Breast epithelium (tissue), 4 donors: ENCODE measurements at regions not wholly inside any gene's neighbourhood (a gene's known extent, or its start where the extent isn't known, plus 50 kb on each side); places are given as distances from the start of the nearest gene placed in this dataset.

Experiments used
- DNase-seq, 2 donors: peaks; one replicate each; pipeline ENCODE4 v3.0.0-alpha.2; 2019; ENCODE audit warnings: low spot score in 2 of 2
- H3K27ac ChIP-seq, 2 donors: fragments of 200-600 bp; sonication (generic) in 1 of 2; one replicate each; pipeline ENCODE4 v1.5.1; 2016 to 2019; ENCODE audit warnings: mild to moderate bottlenecking in 1 of 2
- H3K27me3 ChIP-seq, 2 donors: fragments of 200-600 bp; sonication (generic) in 1 of 2; one replicate each; pipeline versions ENCODE4 v1.5.1 to v1.6.0; 2017 to 2019; ENCODE audit warnings: control low read depth in 1 of 2, mild to moderate bottlenecking in 1 of 2
- H3K36me3 ChIP-seq: fragments of 200-600 bp; one replicate; pipeline ENCODE4 v1.5.1; 2019
- H3K4me1 ChIP-seq, 2 donors: fragments of 200-600 bp; sonication (generic); one replicate each; pipeline ENCODE4 v1.5.1; 2016 to 2019; ENCODE audit warnings: control low read depth in 1 of 2
- H3K4me3 ChIP-seq, 3 donors: fragments of 200-600 bp; sonication (generic); 1 replicate in 2 of 3; 2 replicates in 1 of 3; pipeline ENCODE4 v1.5.1; 2016 to 2019; ENCODE audit warnings: mild to moderate bottlenecking in 3 of 3, moderate library complexity in 2 of 3
- H3K9me3 ChIP-seq, 2 donors: fragments of 200-600 bp; sonication (generic) in 1 of 2; one replicate each; pipeline ENCODE4 v1.5.1; 2016 to 2019; ENCODE audit warnings: control low read depth in 1 of 2
- POLR2A ChIP-seq: fragments of 450-650 bp; IDR thresholded peaks from one replicate; pipeline ENCODE4 v1.6.1; 2016; ENCODE audit warnings: antibody characterized with exemption, mild to moderate bottlenecking, moderate library complexity
- POLR2AphosphoS5 ChIP-seq, 3 donors: sonication (generic); formaldehyde crosslinking; IDR thresholded peaks; one replicate each; pipeline ENCODE4 v1.6.1; 2017; ENCODE audit warnings: antibody characterized with exemption in 3 of 3
- intact Hi-C: fragments of 100-400 bp; cut with DNase I; formaldehyde crosslinking; loops from one replicate; pipeline ENCODE4 v1.15.1; 2023; ENCODE audit warnings: low total_unique reads
- TF ChIP-seq, protein P1 (sequence below), 3 donors: fragments of 450-650 bp; IDR thresholded peaks; one replicate each; pipeline ENCODE4 v1.5.1; 2016 to 2017; ENCODE audit warnings: antibody characterized with exemption in 3 of 3, mild to moderate bottlenecking in 3 of 3, moderate library complexity in 3 of 3

DNA sequence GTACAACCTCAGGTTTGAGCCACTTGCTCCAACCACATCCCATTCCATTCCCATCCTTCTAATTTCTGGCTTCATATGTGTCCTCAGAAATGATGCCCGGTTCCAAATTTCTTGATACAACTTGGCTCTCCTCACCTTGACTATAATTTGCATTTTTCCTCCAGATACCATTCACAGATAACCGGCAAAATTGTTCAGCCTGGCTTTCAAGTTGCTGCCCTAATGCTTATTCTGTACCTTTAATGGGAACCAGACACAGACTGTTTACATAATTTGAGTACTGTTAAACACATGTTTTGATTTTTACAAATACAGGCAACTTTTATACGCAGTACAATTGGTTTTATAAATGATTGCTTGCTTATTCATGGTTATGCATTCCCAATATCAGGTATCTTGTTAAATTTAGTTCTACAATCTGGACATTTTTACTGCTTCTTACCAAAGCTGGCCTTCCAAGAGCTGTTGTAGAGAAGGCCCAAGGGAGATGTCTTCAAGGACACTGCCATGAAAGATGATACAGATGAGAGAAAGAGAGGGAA lies 649.5 kb upstream of the CAMK1G start:
- no peaks in the 10 kb centered on the region for H3K4me1 ChIP-seq
- no peaks in the 10 kb centered on the region for H3K9me3 ChIP-seq
- H3K36me3 ChIP-seq = no peaks in the 10 kb centered on the region
- intact Hi-C loops = no loop called here
- H3K27me3 ChIP-seq = no peaks in the 10 kb centered on the region
- no peak for DNase-seq
- H3K4me3 ChIP-seq = no peak overlapping the region
- H3K27ac ChIP-seq = no peak overlapping the region
- TF ChIP-seq POLR2A = no peak
- no peak for TF ChIP-seq POLR2AphosphoS5 (IDR thresholded peaks at IDR 0.05)
- TF ChIP-seq, protein P1, sequence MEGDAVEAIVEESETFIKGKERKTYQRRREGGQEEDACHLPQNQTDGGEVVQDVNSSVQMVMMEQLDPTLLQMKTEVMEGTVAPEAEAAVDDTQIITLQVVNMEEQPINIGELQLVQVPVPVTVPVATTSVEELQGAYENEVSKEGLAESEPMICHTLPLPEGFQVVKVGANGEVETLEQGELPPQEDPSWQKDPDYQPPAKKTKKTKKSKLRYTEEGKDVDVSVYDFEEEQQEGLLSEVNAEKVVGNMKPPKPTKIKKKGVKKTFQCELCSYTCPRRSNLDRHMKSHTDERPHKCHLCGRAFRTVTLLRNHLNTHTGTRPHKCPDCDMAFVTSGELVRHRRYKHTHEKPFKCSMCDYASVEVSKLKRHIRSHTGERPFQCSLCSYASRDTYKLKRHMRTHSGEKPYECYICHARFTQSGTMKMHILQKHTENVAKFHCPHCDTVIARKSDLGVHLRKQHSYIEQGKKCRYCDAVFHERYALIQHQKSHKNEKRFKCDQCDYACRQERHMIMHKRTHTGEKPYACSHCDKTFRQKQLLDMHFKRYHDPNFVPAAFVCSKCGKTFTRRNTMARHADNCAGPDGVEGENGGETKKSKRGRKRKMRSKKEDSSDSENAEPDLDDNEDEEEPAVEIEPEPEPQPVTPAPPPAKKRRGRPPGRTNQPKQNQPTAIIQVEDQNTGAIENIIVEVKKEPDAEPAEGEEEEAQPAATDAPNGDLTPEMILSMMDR (IDR thresholded peaks at IDR 0.05) = no peak

DNA sequence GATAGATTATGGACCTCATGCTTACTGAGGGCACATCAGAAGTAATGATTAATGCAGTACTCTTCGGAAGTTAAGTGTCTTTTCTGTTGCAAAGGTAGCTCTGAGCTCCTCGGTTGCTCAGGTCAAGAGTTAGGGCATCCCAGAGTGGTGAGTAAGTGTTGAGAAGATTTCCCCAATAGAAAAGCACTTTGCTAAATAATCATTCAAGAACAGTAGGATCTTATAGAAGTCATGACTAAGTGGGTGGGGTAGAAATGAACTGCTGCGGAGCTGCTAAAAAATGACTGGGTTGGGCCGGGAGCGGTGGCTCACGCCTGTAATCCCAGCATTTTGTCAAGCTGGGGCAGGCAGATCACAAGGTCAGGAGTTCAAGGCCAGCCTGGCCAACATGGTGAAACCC lies 648.6 kb upstream of the CAMK1G start:
- H3K9me3 ChIP-seq = no peaks in the 10 kb centered on the region
- H3K4me3 ChIP-seq = no peak overlapping the region
- TF ChIP-seq POLR2AphosphoS5 (IDR thresholded peaks at IDR 0.05) (no peak), POLR2A (no peak)
- TF ChIP-seq, protein P1 (IDR thresholded peaks at IDR 0.05) = no peak
- H3K4me1 ChIP-seq = no peaks in the 10 kb centered on the region
- intact Hi-C loops = no loop called here
- H3K27me3 ChIP-seq = no peaks in the 10 kb centered on the region
- H3K36me3 ChIP-seq = no peaks in the 10 kb centered on the region
- H3K27ac ChIP-seq = no peak overlapping the region
- DNase-seq = no peak

DNA sequence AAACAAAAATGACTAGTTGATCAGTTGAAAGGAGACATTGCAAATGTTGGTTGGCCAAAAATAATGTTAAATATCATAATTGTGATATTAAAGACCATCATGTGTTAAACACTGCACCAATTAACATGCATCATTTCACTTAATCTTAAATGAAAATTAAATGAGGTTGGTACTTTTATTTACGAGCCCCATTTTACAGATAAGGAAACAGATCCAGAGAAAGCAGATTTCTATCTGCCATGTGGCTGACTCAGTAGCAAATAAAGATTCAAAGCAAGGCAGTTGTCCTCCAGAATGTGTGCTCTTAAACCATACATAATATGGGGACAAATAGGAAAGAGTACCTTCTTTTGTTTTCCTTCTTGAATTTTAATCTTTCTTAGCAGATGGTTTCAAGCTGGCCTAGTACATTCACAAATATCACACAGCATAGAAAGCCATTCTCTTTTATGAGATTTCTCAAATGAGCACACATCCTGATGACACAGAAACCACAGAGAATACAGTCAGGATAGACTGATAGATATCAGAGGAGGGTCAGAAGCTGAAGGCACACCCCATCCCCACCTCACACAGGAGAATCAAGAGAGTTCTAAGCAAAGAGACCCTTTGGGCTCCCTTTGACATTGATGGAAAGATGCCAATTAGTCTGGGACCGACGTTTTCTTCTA lies 647.9 kb upstream of the CAMK1G start:
- no peak overlapping the region for H3K4me3 ChIP-seq
- no peak overlapping the region for H3K27ac ChIP-seq
- no peak for DNase-seq
- no peaks in the 10 kb centered on the region for H3K36me3 ChIP-seq
- no peaks in the 10 kb centered on the region for H3K4me1 ChIP-seq
- no peak for TF ChIP-seq POLR2A
- TF ChIP-seq, protein P1 (IDR thresholded peaks at IDR 0.05) = no peak
- TF ChIP-seq POLR2AphosphoS5 (IDR thresholded peaks at IDR 0.05) = no peak
- no peaks in the 10 kb centered on the region for H3K27me3 ChIP-seq
- H3K9me3 ChIP-seq = no peaks in the 10 kb centered on the region
- intact Hi-C loops = no loop called here

DNA sequence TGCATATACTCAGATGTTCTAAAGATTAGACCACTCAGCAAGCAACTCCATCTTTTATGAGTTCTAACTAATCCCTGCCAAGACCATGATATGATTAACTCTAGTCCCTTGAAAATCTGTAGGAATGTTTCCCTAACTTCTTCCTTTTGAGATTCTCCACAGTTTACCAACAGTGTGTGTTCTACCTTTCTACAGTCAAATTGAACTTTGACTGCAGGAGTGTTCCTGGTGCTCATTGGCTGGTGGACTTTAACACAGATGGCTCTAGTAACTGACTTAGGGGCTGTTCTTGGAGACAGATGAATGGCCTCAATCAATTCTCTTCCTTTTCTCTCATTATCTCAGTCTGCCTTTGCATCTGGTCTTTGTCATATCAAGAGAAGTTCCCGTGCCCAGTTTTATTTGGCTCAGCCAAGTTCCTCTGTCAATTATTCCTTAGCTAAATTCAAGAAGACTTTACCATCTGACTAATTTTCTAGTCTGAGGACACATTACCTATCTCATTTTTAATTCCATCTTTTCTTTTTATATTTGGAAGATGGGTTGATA lies 643.9 kb upstream of the CAMK1G start:
- intact Hi-C loops = no loop called here
- no peaks in the 10 kb centered on the region for H3K4me1 ChIP-seq
- H3K27me3 ChIP-seq = no peaks in the 10 kb centered on the region
- H3K4me3 ChIP-seq = no peak overlapping the region
- no peaks in the 10 kb centered on the region for H3K36me3 ChIP-seq
- no peak for DNase-seq
- no peaks in the 10 kb centered on the region for H3K9me3 ChIP-seq
- TF ChIP-seq POLR2AphosphoS5 (IDR thresholded peaks at IDR 0.05) (no peak), POLR2A (no peak)
- TF ChIP-seq, protein P1 (IDR thresholded peaks at IDR 0.05) = no peak
- no peak overlapping the region for H3K27ac ChIP-seq

DNA sequence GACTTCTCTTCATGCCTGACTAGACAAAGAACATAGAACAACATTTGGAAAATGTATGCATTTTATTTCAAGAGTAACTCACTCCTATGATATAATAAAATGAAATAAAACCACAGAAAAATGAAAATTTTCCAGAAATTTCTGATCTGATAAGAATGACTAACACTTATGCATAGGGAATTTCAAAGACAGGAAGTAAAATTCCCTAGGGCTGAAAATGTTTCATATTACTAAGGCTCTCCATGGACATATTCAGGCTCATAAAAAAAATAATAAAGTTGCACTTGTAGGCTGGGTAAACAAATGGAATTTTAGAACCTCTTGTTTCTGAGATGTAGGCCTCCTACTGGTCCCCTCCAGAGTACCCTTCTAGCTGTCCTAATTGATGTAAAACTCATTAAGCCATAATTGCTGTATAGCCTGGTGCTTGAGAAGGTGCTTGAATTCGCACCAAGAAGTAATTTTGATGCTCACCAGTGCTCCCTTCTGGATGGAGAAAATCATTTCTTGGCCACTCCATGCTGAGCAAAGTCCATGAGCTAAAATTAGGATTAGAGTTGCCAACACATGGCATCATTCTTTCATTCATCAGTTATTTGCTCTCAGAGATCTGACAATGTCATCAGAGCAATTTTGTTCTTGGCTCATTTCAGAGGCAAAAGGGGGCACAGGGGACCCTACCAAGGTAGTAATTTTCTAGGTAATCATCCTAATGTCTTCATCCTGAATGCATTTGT lies 641.0 kb upstream of the CAMK1G start:
- no peak for TF ChIP-seq POLR2A
- TF ChIP-seq, protein P1 (IDR thresholded peaks at IDR 0.05) = no peak
- TF ChIP-seq POLR2AphosphoS5 (IDR thresholded peaks at IDR 0.05) = no peak
- intact Hi-C loops = no loop called here
- H3K4me3 ChIP-seq = no peak overlapping the region

More for the DNA sequence above, 641.0 kb upstream of the CAMK1G start:
- no peaks in the 10 kb centered on the region for H3K4me1 ChIP-seq
- H3K36me3 ChIP-seq = no peaks in the 10 kb centered on the region
- no peak overlapping the region for H3K27ac ChIP-seq
- no peaks in the 10 kb centered on the region for H3K9me3 ChIP-seq
- no peaks in the 10 kb centered on the region for H3K27me3 ChIP-seq
- DNase-seq = no peak
